Esophagus squamous epithelium (tissue), 5 donors: ENCODE measurements at regions not wholly inside any gene's neighbourhood (a gene's known extent, or its start where the extent isn't known, plus 50 kb on each side); places are given as distances from the start of the nearest gene placed in this dataset.
"Not testable (repeated sequence)": the region's sequence is repeated elsewhere in the genome, so short reads cannot be mapped to it uniquely, and the experiment has no call there.

ENCODE experiments used
- DNase-seq: peaks from one replicate; lab custom pipeline; 2025; lab: John Stamatoyannopoulos, UW
- H3K27ac ChIP-seq, 4 donors: fragments of 200-600 bp; sonication (generic); one replicate each; pipeline ENCODE4 v1.5.1; 2016 to 2019; ENCODE audit warnings: mild to moderate bottlenecking in 1 of 4
- H3K27me3 ChIP-seq, 4 donors: fragments of 200-600 bp; sonication (generic); 1 replicate in 3 of 4; 2 replicates in 1 of 4; pipeline versions ENCODE4 v1.5.1 to v1.6.0; 2017 to 2021; ENCODE audit warnings: antibody characterized with exemption in 1 of 4
- H3K36me3 ChIP-seq, 3 donors: fragments of 200-600 bp; sonication (generic); one replicate each; pipeline ENCODE4 v1.5.1; 2016 to 2019
- H3K4me1 ChIP-seq, 3 donors: fragments of 200-600 bp; sonication (generic); one replicate each; pipeline ENCODE4 v1.5.1; 2017 to 2019
- H3K4me3 ChIP-seq, 4 donors: fragments of 200-600 bp; sonication (generic); 1 replicate in 3 of 4; 2 replicates in 1 of 4; pipeline ENCODE4 v1.5.1; 2016 to 2019; ENCODE audit warnings: mild to moderate bottlenecking in 2 of 4, moderate library complexity in 1 of 4
- H3K9me3 ChIP-seq, 3 donors: fragments of 200-600 bp; sonication (generic); one replicate each; pipeline ENCODE4 v1.5.1; 2016 to 2019
- POLR2A ChIP-seq, 4 donors: fragments of 450-650 bp; IDR thresholded peaks; one replicate each; pipeline ENCODE4 v1.6.1; 2017; ENCODE audit warnings: antibody characterized with exemption in 4 of 4, mild to moderate bottlenecking in 4 of 4, moderate library complexity in 3 of 4
- WGBS, 2 donors: methylation state at CpG; one replicate each; pipeline ENCODE4 v1.1.5; 2018; 5-methylcytosine and 5-hydroxymethylcytosine counted together
- intact Hi-C: fragments of 100-400 bp; cut with DNase I; formaldehyde crosslinking; loops from one replicate; pipeline ENCODE4 v1.15.0; 2022
- TF ChIP-seq, protein P1 (sequence below), 6 experiments: fragments of 450-650 bp in 4 of 6; fragments of 200-600 bp in 2 of 6; sonication (generic) in 2 of 6; IDR thresholded peaks; one replicate each; pipeline ENCODE4 v1.5.1; 2016 to 2019; ENCODE audit warnings: antibody characterized with exemption in 6 of 6, mild to moderate bottlenecking in 4 of 6, moderate library complexity in 4 of 6
- donor health status: DM: yes; HTN: yes; CAD: no.

DNA sequence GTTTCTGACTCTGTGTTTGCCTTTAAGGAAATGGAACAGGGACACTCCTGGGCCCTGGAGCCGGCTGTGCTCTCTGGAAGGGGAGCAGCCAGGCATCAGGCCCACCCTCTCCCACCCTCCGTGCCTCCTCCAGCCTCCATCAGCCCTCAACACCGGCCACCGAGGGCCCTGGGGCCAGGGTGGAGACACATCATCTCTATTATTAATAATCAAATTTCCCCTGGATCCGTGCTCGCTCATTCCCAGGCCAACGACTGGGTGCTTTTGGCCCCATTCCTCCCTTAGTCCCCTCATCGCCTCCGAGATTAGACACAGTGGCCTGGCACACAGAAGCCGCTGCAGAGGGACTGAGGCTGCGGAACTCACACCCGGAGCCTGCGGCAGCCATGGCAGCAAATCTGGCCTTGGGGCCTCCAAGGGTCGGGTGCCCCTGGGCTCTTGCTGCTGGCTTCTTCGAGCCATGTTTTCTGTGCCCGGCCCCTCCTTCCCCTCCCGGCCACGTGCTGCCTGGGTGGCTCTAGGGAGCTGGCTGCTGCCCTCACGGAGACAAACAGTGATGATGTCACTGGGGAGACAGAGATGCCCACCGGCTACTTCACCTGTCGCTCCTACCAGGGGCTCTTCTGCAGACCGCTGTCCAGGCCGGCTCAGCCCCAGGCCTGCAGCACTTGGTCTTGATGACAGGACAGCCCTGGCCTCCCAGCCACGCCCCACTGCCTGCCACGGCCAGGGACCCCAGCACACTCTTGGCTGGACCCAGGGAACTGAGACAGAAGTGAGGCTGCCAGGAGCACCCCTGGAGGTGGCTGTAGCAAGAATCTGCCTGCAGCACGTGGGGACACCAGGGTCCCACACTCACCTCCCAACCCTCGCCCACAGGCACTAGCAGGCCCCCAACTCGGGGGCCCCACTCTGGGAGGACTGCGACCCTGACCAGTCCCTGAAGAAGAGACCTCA lies 76.6 kb upstream of the PPP1R26 start:
- Histone ChIP-seq H3K27ac (no peak overlapping the region), H3K36me3 (no peaks in the 10 kb centered on the region), H3K4me1 (no peaks in the 10 kb centered on the region), H3K27me3 (peaks cover 0 to 78% (median 0%) of the 10 kb centered on the region in 4 donors), H3K9me3 (no peaks in the 10 kb centered on the region), H3K4me3 (no peak overlapping the region)
- 73 to 80% methylated on average over 1 to 5 of the region's 29 CpGs for WGBS, 2 donors
- intact Hi-C loops: no loop called here
- no peak for DNase-seq
- no peak for TF ChIP-seq POLR2A (IDR thresholded peaks at IDR 0.05)
- TF ChIP-seq, protein P1, sequence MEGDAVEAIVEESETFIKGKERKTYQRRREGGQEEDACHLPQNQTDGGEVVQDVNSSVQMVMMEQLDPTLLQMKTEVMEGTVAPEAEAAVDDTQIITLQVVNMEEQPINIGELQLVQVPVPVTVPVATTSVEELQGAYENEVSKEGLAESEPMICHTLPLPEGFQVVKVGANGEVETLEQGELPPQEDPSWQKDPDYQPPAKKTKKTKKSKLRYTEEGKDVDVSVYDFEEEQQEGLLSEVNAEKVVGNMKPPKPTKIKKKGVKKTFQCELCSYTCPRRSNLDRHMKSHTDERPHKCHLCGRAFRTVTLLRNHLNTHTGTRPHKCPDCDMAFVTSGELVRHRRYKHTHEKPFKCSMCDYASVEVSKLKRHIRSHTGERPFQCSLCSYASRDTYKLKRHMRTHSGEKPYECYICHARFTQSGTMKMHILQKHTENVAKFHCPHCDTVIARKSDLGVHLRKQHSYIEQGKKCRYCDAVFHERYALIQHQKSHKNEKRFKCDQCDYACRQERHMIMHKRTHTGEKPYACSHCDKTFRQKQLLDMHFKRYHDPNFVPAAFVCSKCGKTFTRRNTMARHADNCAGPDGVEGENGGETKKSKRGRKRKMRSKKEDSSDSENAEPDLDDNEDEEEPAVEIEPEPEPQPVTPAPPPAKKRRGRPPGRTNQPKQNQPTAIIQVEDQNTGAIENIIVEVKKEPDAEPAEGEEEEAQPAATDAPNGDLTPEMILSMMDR (IDR thresholded peaks at IDR 0.05): no peak

DNA sequence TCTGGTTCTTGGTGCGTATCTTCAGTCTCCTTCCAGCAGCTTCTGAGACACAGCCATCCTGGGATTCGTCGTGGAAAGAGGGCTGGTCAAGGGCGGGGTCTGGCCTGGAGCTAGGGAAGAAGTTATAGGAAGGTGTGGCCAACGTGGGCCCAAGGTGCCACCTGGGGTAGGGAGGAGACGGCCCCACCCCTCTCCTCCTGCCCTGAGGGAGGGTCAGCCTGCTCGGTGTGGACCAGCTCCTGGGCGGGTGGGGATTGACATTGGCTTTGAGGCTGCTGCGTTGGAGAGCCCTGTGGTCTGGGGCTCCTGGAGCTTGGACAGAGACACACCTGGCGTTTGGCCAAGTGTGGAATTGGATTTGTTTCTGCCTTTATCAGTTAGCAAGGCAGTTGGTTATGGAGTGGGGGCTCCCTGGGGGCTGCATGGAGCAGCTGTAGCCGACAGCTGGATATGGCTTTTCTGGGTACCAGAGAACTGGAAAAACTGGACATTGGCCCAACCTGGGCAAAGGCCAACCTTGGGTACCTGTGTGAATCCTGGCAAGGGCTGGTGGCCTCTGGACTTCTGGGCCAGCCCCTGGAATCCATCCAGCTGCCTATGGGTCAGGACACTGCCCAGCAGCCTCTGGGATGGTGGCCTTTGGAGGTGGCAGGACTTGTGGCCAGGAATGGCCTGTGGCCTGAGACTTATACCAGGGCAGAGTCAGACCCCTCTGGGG lies 75.7 kb upstream of the PPP1R26 start:
- Histone ChIP-seq H3K4me1 (no peaks in the 10 kb centered on the region), H3K36me3 (no peaks in the 10 kb centered on the region), H3K27me3 (peaks cover 0 to 78% (median 0%) of the 10 kb centered on the region in 4 donors), H3K9me3 (no peaks in the 10 kb centered on the region), H3K27ac (no peak overlapping the region), H3K4me3 (no peak overlapping the region)
- intact Hi-C loops: no loop called here
- TF ChIP-seq, protein P1 (IDR thresholded peaks at IDR 0.05): no peak
- TF ChIP-seq POLR2A (IDR thresholded peaks at IDR 0.05): no peak
- 43 to 71% methylated on average over 1 to 9 of the region's 11 CpGs for WGBS, 2 donors
- no peak for DNase-seq

DNA sequence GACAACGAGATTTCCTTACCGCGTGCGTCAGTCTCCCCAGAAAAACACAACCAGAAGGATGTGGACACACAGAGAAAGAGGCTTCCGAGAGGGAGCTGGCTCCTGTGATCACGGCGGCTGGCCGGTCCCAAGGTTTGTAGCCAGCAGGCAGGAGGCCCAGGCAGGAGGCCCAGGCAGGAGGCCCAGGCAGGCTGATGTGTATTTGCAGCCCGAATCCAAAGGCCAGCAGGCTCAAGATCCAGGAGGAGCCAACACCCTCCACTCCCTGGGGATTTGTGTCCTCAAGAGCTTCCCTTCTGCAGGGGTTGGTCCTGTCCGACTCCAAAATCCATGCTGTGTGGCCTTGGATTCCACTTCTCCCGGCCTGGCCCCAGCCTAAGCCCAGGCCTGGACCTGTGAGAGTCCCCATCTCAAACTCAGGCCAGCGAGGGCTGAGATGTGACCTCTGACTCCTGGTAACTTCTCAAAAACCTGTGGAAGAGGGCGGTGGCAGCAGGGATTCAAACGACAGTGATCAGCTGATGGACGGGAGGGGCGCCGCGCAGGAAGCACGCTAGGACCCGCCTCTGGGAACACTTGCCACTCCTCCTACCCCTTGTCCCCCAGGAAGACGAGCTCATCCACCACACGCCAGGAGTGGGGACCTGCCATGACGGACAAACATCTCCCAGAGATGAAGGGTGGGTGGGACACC lies 75.0 kb upstream of the PPP1R26 start:
- Histone ChIP-seq H3K9me3 (no peaks in the 10 kb centered on the region), H3K36me3 (no peaks in the 10 kb centered on the region), H3K4me3 (no peak overlapping the region), H3K27me3 (peaks cover 0 to 78% (median 0%) of the 10 kb centered on the region in 4 donors), H3K4me1 (no peaks in the 10 kb centered on the region), H3K27ac (no peak overlapping the region)
- no peak for DNase-seq
- intact Hi-C loops: no loop called here
- TF ChIP-seq, protein P1 (IDR thresholded peaks at IDR 0.05): no peak
- TF ChIP-seq POLR2A (IDR thresholded peaks at IDR 0.05): no peak
- WGBS, 2 donors: 74 to 87% methylated on average over 7 to 13 of the region's 23 CpGs

DNA sequence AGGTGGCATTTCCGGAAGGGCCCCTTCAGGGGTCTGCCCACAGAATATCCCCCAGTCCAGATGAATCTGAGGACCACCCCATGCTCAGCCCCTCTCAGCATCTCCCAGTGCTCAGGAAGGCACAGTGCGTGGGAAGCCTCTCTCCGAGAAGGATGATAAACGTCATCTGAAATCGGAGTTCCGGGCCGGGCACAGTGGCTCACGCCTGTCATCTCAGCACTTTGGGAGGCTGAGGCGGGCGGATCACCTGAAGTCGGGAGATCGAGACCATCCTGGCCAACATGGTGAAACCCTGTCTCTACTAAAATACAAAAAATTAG lies 74.5 kb upstream of the PPP1R26 start:
- 70 to 86% methylated on average over 2 to 9 of the region's 12 CpGs for WGBS, 2 donors
- H3K36me3 ChIP-seq, DNase-seq, H3K9me3 ChIP-seq, H3K4me3 ChIP-seq, H3K4me1 ChIP-seq, intact Hi-C loops, H3K27ac ChIP-seq: not testable (repeated sequence)
- peaks cover 0 to 80% (median 0%) of the 10 kb centered on the region in 4 donors for H3K27me3 ChIP-seq

DNA sequence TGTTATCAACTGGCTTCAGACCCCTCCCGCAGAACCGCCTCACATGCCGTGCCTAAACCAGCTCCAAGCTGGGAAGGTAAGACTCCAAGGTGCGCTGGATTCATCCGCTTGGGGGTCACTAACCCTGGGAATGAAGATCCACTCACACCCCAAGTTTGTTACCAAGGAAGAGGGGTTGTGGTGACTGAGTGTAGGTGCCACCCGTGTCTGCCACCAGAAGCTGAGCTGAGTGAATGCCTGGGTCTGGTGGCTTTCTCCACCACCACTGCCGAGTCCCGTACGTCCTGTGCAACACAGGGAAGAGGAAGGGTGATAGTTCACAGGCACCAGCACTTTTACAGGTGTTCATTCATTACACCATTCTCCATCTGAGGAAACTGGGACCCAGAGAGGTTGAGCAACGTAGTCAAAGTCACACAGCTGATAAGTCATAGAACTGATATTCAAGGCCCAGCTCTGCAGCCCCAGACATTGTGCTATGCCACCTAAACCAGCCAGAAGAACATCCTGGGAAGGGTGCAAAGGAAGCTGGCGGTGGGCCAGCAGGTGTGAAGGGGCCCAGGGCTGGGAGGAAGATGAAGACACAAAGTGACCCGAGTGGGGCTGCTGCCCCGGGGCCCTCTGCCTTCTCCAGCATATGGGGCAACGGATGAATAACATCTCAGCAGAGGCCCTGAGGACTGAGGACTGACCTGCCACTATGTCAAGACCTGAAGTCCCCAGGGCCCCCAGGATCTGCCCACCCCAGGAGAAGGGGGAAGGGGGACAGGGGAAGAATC lies 70.9 kb upstream of the PPP1R26 start:
- Histone ChIP-seq H3K36me3 (no peaks in the 10 kb centered on the region), H3K4me3 (no peak overlapping the region), H3K27ac (no peak overlapping the region), H3K27me3 (peaks cover 0 to 87% (median 0%) of the 10 kb centered on the region in 4 donors), H3K4me1 (peaks cover 3 to 6% (median 5%) of the 10 kb centered on the region in 3 donors), H3K9me3 (no peaks in the 10 kb centered on the region)
- no peak for DNase-seq
- intact Hi-C loops: no loop called here
- WGBS, 2 donors: 54 to 70% methylated on average over 5 to 14 of the region's 14 CpGs
- TF ChIP-seq, protein P1 (IDR thresholded peaks at IDR 0.05): no peak
- TF ChIP-seq POLR2A (IDR thresholded peaks at IDR 0.05): no peak
